Fibroblast of the aortic adventitia (primary cell): ENCODE measurements at regions not wholly inside any gene's neighbourhood (a gene's known extent, or its start where the extent isn't known, plus 50 kb on each side); places are given as distances from the start of the nearest gene placed in this dataset.
A peak's percentile ranks its signal among the peaks of the same experiment; 100 is the strongest.

Experiments used
- DNase-seq: peaks from one replicate; pipeline ENCODE4 v3.0.0-alpha.2; 2010; ENCODE audit warnings: low read depth
- H3K4me3 ChIP-seq: 2 replicates; pipeline ENCODE4 v1.5.1; 2011; ENCODE audit warnings: low read depth, mild to moderate bottlenecking, control low read depth, low read length, moderate library complexity
- CTCF ChIP-seq: IDR thresholded peaks from 2 replicates; pipeline ENCODE4 v1.5.1; 2011; ENCODE audit warnings: mild to moderate bottlenecking, low read length, control low read depth, inconsistent platforms; ENCODE audit not compliant: insufficient read depth

GRCh38 chr1:188386161-188386560 lies 1557.4 kb downstream of the PLA2G4A start:
- no peak for TF ChIP-seq CTCF
- H3K4me3 ChIP-seq, result no peak overlapping the region
- DNase-seq, result peak; percentile 46

- no peak for TF ChIP-seq CTCF
- no peak overlapping the region for H3K4me3 ChIP-seq
- DNase-seq, result no peak
Observed at GRCh38 chr1:188386666-188387065, 1557.9 kb downstream of the PLA2G4A start.

- TF ChIP-seq CTCF, result no peak
- no peak for DNase-seq
- no peak overlapping the region for H3K4me3 ChIP-seq
Observed at GRCh38 chr1:188394677-188395076, 1565.9 kb downstream of the PLA2G4A start.

DNA sequence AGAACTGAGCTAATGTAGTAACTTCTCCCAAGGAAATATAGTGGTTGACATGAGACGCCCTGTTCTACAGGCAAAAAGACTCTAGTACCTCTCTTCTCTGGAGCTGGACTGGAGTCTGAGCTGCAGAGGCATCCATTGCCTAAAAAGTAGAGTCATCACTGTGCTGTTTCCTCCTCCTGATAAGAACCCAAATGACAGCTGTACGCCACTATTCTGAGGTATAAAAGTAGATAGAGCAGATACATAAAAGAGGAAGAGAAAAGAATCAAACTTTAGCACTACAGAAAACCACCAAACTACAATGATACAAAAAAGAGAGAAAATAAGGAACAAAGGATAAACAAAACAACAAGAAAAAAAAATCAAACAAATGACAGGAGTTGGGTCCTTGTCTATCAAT lies 1568.8 kb downstream of the PLA2G4A start:
- no peak for DNase-seq
- TF ChIP-seq CTCF, result no peak

DNA sequence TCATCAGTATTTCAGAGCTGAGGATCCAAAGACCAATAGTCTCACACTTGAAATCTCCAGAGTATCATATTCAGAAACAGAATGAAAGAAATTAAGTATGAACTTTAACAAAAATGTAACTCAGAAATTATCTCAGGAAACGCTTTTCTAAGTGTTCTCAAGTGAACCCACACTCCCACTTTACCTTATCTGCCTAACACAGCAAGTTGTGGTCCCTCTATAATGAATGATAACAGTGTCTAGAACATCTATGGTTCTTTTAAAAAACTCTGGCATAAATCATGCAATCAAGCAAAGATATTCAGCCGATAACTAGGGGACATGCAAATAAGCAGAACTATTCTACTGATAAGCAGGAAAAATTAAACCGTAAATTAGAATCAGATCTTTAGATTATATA lies 1574.2 kb downstream of the PLA2G4A start:
- no peak overlapping the region for H3K4me3 ChIP-seq
- DNase-seq, result no peak
- no peak for TF ChIP-seq CTCF

More for the DNA sequence above, 1568.8 kb downstream of the PLA2G4A start:
- H3K4me3 ChIP-seq, result no peak overlapping the region

GRCh38 chr1:188406636-188407035 lies 1577.9 kb downstream of the PLA2G4A start:
- no peak for DNase-seq
- no peak for TF ChIP-seq CTCF
- H3K4me3 ChIP-seq, result no peak overlapping the region

DNA sequence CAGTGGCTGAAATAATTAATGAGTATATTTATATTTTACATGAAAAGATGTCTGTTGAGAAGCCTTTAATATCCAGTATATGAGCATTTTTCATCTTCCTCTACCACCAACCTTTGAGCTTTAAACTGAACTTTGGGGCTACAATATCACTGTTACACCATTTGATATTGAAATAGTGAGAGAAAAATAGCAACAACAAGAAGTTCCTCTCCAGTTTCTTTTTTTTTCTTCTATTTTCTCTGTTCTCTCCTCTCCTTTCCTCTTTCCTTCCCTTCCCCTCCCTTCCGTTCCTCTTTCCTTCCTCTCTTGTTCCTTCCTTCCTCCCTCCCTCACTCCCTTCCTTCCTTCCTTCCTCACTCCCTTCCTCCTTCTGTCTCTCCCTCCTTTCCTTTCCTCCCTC lies 1591.4 kb downstream of the PLA2G4A start:
- DNase-seq, result no peak
- no peak for TF ChIP-seq CTCF
- no peak overlapping the region for H3K4me3 ChIP-seq
